KOPT-K1 (cell line): ENCODE measurements at regions not wholly inside any gene's neighbourhood (a gene's known extent, or its start where the extent isn't known, plus 50 kb on each side); places are given as distances from the start of the nearest gene placed in this dataset.
"Not testable (repeated sequence)": the region's sequence is repeated elsewhere in the genome, so short reads cannot be mapped to it uniquely, and the experiment has no call there.

ENCODE experiments used
- H3K27ac ChIP-seq: fragments of 200-600 bp; sonication (generic); 2 replicates; pipeline ENCODE4 v1.5.1; 2016; ENCODE audit warnings: antibody characterized with exemption, mild to moderate bottlenecking, low read depth, low read length; ENCODE audit not compliant: poor library complexity, severe bottlenecking
- H3K36me3 ChIP-seq: fragments of 200-600 bp; sonication (generic); 2 replicates; pipeline ENCODE4 v1.5.1; 2017; ENCODE audit warnings: antibody characterized with exemption, mild to moderate bottlenecking, low read length, moderate library complexity; ENCODE audit not compliant: insufficient read depth
- H3K9me3 ChIP-seq: fragments of 200-600 bp; sonication (generic); 2 replicates; pipeline ENCODE4 v1.5.1; 2017; ENCODE audit warnings: antibody characterized with exemption, low read length, mild to moderate bottlenecking; ENCODE audit not compliant: insufficient read depth, poor library complexity, severe bottlenecking

- no peaks in the 10 kb centered on the region for H3K36me3 ChIP-seq
These were observed 164.5 kb downstream of the URI1 start for GRCh38 chr19:30106417-30107095.

GRCh38 chr19:30107251-30107650 is 165.2 kb downstream of the URI1 start:
- H3K9me3 ChIP-seq, result no peaks in the 10 kb centered on the region
- H3K36me3 ChIP-seq, result no peaks in the 10 kb centered on the region
- no peak overlapping the region for H3K27ac ChIP-seq

More at GRCh38 chr19:30106417-30107095, 164.5 kb downstream of the URI1 start:
- Histone ChIP-seq H3K27ac (no peak overlapping the region), H3K9me3 (no peaks in the 10 kb centered on the region)

- Histone ChIP-seq H3K36me3 (no peaks in the 10 kb centered on the region), H3K9me3 (no peaks in the 10 kb centered on the region), H3K27ac (no peak overlapping the region)
These were observed 167.5 kb downstream of the URI1 start for GRCh38 chr19:30109565-30109964.

GRCh38 chr19:30111021-30111855 is 169.2 kb downstream of the URI1 start:
- H3K9me3 ChIP-seq, result no peaks in the 10 kb centered on the region
- no peaks in the 10 kb centered on the region for H3K36me3 ChIP-seq
- no peak overlapping the region for H3K27ac ChIP-seq

GRCh38 chr19:30112171-30112570 is 170.1 kb downstream of the URI1 start:
- no peaks in the 10 kb centered on the region for H3K36me3 ChIP-seq
- no peak overlapping the region for H3K27ac ChIP-seq
- no peaks in the 10 kb centered on the region for H3K9me3 ChIP-seq

- Histone ChIP-seq H3K27ac (no peak overlapping the region), H3K9me3 (no peaks in the 10 kb centered on the region), H3K36me3 (no peaks in the 10 kb centered on the region)
These were observed 170.6 kb downstream of the URI1 start for GRCh38 chr19:30112666-30113065.

GRCh38 chr19:30113186-30113585 is 171.1 kb downstream of the URI1 start:
- H3K9me3 ChIP-seq, result no peaks in the 10 kb centered on the region
- no peak overlapping the region for H3K27ac ChIP-seq

GRCh38 chr19:30114095-30114494 is 172.1 kb downstream of the URI1 start:
- not testable (repeated sequence) for H3K9me3 ChIP-seq, H3K27ac ChIP-seq, H3K36me3 ChIP-seq

More at GRCh38 chr19:30113186-30113585, 171.1 kb downstream of the URI1 start:
- no peaks in the 10 kb centered on the region for H3K36me3 ChIP-seq

GRCh38 chr19:30115947-30116346 is 173.9 kb downstream of the URI1 start:
- no peak overlapping the region for H3K27ac ChIP-seq
- no peaks in the 10 kb centered on the region for H3K9me3 ChIP-seq
- no peaks in the 10 kb centered on the region for H3K36me3 ChIP-seq

GRCh38 chr19:30116530-30116929 is 174.5 kb downstream of the URI1 start:
- Histone ChIP-seq H3K36me3 (no peaks in the 10 kb centered on the region), H3K27ac (no peak overlapping the region), H3K9me3 (no peaks in the 10 kb centered on the region)

- H3K27ac ChIP-seq, result no peak overlapping the region
- no peaks in the 10 kb centered on the region for H3K9me3 ChIP-seq
- no peaks in the 10 kb centered on the region for H3K36me3 ChIP-seq
These were observed 175.0 kb downstream of the URI1 start for GRCh38 chr19:30116984-30117555.

- no peaks in the 10 kb centered on the region for H3K9me3 ChIP-seq
- H3K27ac ChIP-seq, result no peak overlapping the region
- no peaks in the 10 kb centered on the region for H3K36me3 ChIP-seq
These were observed 175.7 kb downstream of the URI1 start for GRCh38 chr19:30117636-30118145.

- no peak overlapping the region for H3K27ac ChIP-seq
- H3K9me3 ChIP-seq, result no peaks in the 10 kb centered on the region
- H3K36me3 ChIP-seq, result no peaks in the 10 kb centered on the region
These were observed 176.2 kb downstream of the URI1 start for GRCh38 chr19:30118221-30118620.

- Histone ChIP-seq H3K27ac (no peak overlapping the region), H3K36me3 (no peaks in the 10 kb centered on the region), H3K9me3 (no peaks in the 10 kb centered on the region)
These were observed 176.7 kb downstream of the URI1 start for GRCh38 chr19:30118760-30119159.

- Histone ChIP-seq H3K36me3 (no peaks in the 10 kb centered on the region), H3K27ac (no peak overlapping the region), H3K9me3 (no peaks in the 10 kb centered on the region)
These were observed 177.3 kb downstream of the URI1 start for GRCh38 chr19:30119180-30119908.
